Caki2 (cell line): ENCODE measurements at regions not wholly inside any gene's neighbourhood (a gene's known extent, or its start where the extent isn't known, plus 50 kb on each side); places are given as distances from the start of the nearest gene placed in this dataset.
"Not testable (repeated sequence)": the region's sequence is repeated elsewhere in the genome, so short reads cannot be mapped to it uniquely, and the experiment has no call there.

Experiments used
- DNase-seq: peaks from one replicate; pipeline ENCODE4 v3.0.0-alpha.2; 2015; ENCODE audit warnings: low read depth
- in situ Hi-C: cut with HindIII; loops from 2 replicates; pipeline ENCODE4 v1.10.0; 2016; ENCODE audit warnings: low sequenced_read_pairs, low pct_unique_long_range_greater_than_20kb, mixed read lengths

- no peak for DNase-seq
- in situ Hi-C loops = no loop called here
Observed at GRCh38 chr7:82633592-82633991, 190.0 kb upstream of the CACNA2D1 start.

- no peak for DNase-seq
- in situ Hi-C loops = no loop called here
Observed at GRCh38 chr7:82631998-82632397, 188.4 kb upstream of the CACNA2D1 start.

DNA sequence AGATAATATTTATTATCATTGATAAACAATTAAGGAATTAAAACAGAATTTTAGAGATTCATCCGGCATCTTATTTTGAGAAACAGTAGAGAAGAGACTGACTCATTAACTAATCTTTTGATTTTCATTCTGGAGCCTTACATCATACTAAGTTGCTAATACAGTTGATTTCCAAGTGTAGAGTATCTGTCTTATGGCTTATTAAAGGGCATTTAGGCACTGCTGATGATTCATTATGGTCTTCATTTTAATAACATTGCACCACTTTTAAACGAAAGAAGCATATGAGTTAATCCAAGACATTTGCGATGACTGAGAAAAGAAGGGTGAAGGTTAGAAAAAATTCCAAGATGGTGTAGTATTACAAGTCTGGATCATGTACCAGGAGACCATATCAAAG is 186.0 kb upstream of the CACNA2D1 start:
- in situ Hi-C loops = no loop called here
- DNase-seq = no peak

GRCh38 chr7:82625377-82625776 is 181.8 kb upstream of the CACNA2D1 start:
- in situ Hi-C loops = no loop called here
- DNase-seq = no peak

GRCh38 chr7:82624965-82625364 is 181.4 kb upstream of the CACNA2D1 start:
- DNase-seq = no peak
- in situ Hi-C loops = no loop called here

GRCh38 chr7:82624337-82624736 is 180.8 kb upstream of the CACNA2D1 start:
- DNase-seq = no peak
- in situ Hi-C loops = no loop called here

DNA sequence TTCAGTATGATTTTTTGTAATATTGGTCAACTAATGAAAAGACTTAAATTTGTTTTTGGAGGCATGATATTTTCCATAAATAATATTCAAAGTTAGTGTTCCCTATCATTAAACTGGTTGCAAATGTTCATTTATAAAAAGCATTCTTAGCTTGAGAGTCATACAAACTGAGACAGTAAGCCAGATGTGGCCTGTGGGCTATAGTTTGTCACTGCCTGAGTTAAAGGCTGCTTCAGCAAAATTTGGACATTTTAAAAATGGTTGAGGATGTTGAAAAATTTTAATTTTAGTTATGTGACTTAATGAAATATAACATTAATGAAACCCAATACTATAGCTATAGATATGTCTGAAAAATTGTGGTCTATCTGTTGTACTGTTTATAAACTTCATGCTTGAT is 180.2 kb upstream of the CACNA2D1 start:
- in situ Hi-C loops = no loop called here

GRCh38 chr7:82617156-82617555 is 173.6 kb upstream of the CACNA2D1 start:
- no peak for DNase-seq
- in situ Hi-C loops = no loop called here

More for the DNA sequence above, 180.2 kb upstream of the CACNA2D1 start:
- no peak for DNase-seq

- in situ Hi-C loops = no loop called here
- no peak for DNase-seq
Observed at GRCh38 chr7:82616059-82616728, 172.6 kb upstream of the CACNA2D1 start.

DNA sequence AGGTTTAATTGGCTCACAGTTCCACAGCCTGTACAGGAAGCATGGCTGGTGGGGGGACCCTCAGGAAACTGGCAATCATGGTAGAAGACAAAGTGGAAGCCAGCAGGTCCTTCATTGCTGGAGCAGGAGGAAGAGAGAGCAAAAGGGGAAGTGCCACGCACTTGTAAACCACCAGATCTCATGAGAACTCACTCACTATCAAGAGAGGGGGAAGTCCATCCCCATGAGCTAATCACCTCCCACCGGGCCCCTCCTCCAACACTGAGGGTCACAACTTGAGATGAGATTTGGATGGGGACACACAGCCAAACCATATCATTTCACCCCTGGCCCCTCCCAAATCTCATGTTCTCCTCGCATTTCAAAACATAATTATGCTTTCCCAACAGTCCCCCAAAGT is 171.9 kb upstream of the CACNA2D1 start:
- DNase-seq = no peak
- in situ Hi-C loops = no loop called here

GRCh38 chr7:82609746-82610145 is 166.2 kb upstream of the CACNA2D1 start:
- no peak for DNase-seq
- in situ Hi-C loops = no loop called here

DNA sequence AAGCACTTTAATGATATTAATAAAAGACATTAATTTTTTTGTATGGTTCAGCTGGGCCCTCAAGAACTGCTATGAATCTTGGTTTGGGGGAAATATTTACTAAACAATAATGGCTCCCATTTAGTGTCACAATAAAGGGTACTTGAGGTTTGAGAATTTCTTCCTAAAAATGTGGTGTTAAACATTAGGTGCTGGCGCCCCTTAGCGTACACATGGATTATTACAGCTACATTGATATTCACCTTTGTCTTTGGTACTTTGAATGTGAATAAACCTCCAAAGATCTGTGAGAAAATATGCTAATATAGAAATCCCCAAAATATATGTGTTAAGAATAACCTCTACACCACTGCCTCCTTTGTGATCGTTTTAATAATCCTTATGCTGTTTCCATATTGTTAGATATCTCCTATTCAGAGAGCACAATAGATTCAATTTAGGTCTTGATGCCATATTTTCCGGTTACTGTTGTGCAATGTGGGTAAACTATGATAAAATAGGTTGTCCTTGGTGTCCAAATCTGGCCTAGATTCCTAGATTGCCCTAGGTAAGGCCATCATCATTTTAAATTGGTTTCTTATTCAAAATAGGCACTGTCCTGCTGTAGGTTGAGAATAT is 161.8 kb upstream of the CACNA2D1 start:
- peak; percentile 12 for DNase-seq

DNA sequence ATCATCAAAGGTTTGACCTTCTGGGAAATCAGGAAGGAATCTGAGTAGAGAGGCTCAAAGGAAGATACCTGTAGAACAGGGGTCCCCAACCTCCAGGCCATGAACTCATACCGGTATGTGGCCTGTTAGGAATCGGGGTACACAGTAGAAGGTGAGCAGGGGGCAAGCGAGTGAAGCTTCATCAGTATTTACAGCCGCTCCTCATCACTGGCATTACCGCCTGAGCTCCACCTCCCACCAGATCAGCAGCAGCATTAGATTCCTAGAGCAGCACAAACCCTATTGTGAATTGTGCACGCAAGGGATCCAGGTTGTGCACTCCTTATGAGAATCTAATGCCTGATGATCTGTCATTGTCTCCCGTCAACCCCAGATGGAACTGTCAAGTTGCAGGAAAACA is 158.5 kb upstream of the CACNA2D1 start:
- in situ Hi-C loops = no loop called here
- DNase-seq = no peak

More for the DNA sequence above, 161.8 kb upstream of the CACNA2D1 start:
- in situ Hi-C loops = no loop called here

- no peak for DNase-seq
- in situ Hi-C loops = no loop called here
Observed at GRCh38 chr7:82600531-82600930, 157.0 kb upstream of the CACNA2D1 start.

GRCh38 chr7:82599895-82600294 is 156.3 kb upstream of the CACNA2D1 start:
- no peak for DNase-seq
- in situ Hi-C loops = no loop called here

- in situ Hi-C loops = no loop called here
Observed at GRCh38 chr7:82598958-82599357, 155.4 kb upstream of the CACNA2D1 start.

GRCh38 chr7:82595795-82596194 is 152.2 kb upstream of the CACNA2D1 start:
- in situ Hi-C loops, DNase-seq: not testable (repeated sequence)

More at GRCh38 chr7:82598958-82599357, 155.4 kb upstream of the CACNA2D1 start:
- DNase-seq = peak; percentile 32

- no peak for DNase-seq
- in situ Hi-C loops = no loop called here
Observed at GRCh38 chr7:82595176-82595575, 151.6 kb upstream of the CACNA2D1 start.

DNA sequence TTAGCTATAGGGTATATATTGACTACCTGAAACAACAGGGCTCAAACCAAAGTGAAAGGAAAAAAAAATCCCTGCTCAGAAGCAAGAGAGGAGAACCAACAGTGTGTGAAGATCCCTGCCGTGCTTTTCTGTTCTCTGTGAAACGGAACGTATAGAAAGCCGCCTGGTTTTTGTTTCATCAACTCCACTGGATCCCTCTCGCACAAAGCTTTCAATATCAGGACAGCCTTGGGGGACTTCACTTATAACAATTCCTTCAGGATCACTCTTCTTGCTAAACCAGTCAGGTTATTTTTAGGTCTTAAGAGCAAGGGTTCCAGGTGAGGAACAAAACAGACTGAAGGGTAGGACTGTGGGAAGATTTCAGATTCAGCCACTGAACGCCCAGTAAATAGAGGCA is 151.1 kb upstream of the CACNA2D1 start:
- DNase-seq = no peak
- in situ Hi-C loops = no loop called here

DNA sequence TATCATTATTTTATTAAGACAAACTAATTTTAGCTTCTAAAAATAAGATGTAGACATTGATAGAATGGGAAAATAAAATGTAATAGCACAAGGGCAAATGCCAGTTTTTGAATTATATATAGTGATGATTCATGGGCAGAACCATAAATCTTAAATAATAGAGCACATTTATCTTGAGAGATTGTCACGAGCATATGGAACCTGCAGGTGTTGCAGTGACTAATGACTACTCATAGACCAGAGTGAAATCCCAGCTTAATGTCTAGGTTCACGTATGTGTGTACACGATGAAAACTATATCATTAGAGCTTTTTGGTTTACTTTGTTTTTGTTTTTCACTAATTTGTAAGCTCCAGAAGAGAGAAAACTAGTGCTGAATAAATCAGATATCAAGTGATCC is 150.2 kb upstream of the CACNA2D1 start:
- in situ Hi-C loops = no loop called here
- no peak for DNase-seq
